SU-DHL-6 (cell line): ENCODE measurements at regions not wholly inside any gene's neighbourhood (a gene's known extent, or its start where the extent isn't known, plus 50 kb on each side); places are given as distances from the start of the nearest gene placed in this dataset.

Experiments used
- H2AFZ ChIP-seq: fragments of 200-600 bp; sonication (generic); 2 replicates; pipeline ENCODE4 v1.6.1; 2014; ENCODE audit warnings: low read depth, mild to moderate bottlenecking, moderate library complexity, mixed read lengths, antibody characterized with exemption, low read length; ENCODE audit not compliant: severe bottlenecking
- H3F3A ChIP-seq: fragments of 200-600 bp; shearing (Covaris generic); 2 replicates; pipeline ENCODE4 v1.6.0; 2016; ENCODE audit warnings: antibody characterized with exemption, mild to moderate bottlenecking; ENCODE audit not compliant: insufficient read depth
- H3K27ac ChIP-seq: fragments of 200-600 bp; sonication (generic); 2 replicates; pipeline ENCODE4 v1.5.1; 2016; ENCODE audit warnings: low read depth, mild to moderate bottlenecking, low read length, moderate library complexity, mixed read lengths
- H3K27me3 ChIP-seq: fragments of 200-600 bp; sonication (generic), shearing (Covaris generic); 2 replicates; pipeline ENCODE4 v1.6.0; 2014; ENCODE audit warnings: mild to moderate bottlenecking, low read length
- H3K36me3 ChIP-seq: fragments of 200-600 bp; sonication (generic); 2 replicates; pipeline ENCODE4 v1.6.1; 2014; ENCODE audit warnings: mild to moderate bottlenecking, low read length, mixed read lengths
- H3K4me2 ChIP-seq: fragments of 300-600, 200-600 bp; shearing (Covaris generic), sonication (generic); 2 replicates; pipeline ENCODE4 v1.6.0; 2014; ENCODE audit warnings: low read length, low read depth, mild to moderate bottlenecking; ENCODE audit not compliant: poor library complexity, severe bottlenecking
- H3K4me3 ChIP-seq: fragments of 200-600 bp; sonication (generic); 2 replicates; pipeline ENCODE4 v1.5.1; 2014; ENCODE audit warnings: antibody characterized with exemption, low read length, mild to moderate bottlenecking, mixed read lengths; ENCODE audit not compliant: insufficient read depth, poor library complexity, severe bottlenecking
- H3K79me2 ChIP-seq: fragments of 200-600 bp; sonication (generic); 2 replicates; pipeline ENCODE4 v1.6.1; 2014; ENCODE audit warnings: mild to moderate bottlenecking, low read length, moderate library complexity; ENCODE audit not compliant: insufficient read depth
- H3K9ac ChIP-seq: fragments of 200-600 bp; sonication (generic); 2 replicates; pipeline ENCODE4 v1.7.0; 2014; ENCODE audit warnings: mild to moderate bottlenecking, low read length
- H3K9me2 ChIP-seq: fragments of 200-600 bp; sonication (generic); replicated peaks from 2 replicates; pipeline ENCODE4 v1.6.1; 2014; ENCODE audit warnings: low read length; ENCODE audit not compliant: insufficient read depth
- H3K9me3 ChIP-seq: fragments of 200-600 bp; sonication (generic); 2 replicates; pipeline ENCODE4 v1.6.1; 2014; ENCODE audit warnings: low read length, mixed read lengths; ENCODE audit not compliant: insufficient read depth
- H4K20me1 ChIP-seq: fragments of 200-600 bp; sonication (generic); 2 replicates; pipeline ENCODE4 v1.6.1; 2014; ENCODE audit warnings: low read depth, mild to moderate bottlenecking, antibody characterized with exemption, low read length, moderate library complexity, mixed read lengths
- CTCF ChIP-seq: fragments of 200-600 bp; sonication (generic); IDR thresholded peaks from one replicate; pipeline ENCODE4 v1.5.1; 2017; ENCODE audit warnings: antibody characterized with exemption, mild to moderate bottlenecking, low read length, moderate library complexity; ENCODE audit not compliant: insufficient read depth, poor library complexity, severe bottlenecking
- EZH2phosphoT487 ChIP-seq: fragments of 200-600 bp; sonication (generic), shearing (Covaris generic); conservative IDR thresholded peaks from 2 replicates; pipeline ENCODE4 v1.6.1; 2018; ENCODE audit warnings: mild to moderate bottlenecking, antibody characterized with exemption, low read length, moderate library complexity, mixed read lengths

GRCh38 chr12:85642808-85643207 is 193.4 kb downstream of the RASSF9 start:
- H4K20me1 ChIP-seq, result no peaks in the 10 kb centered on the region
- H3K79me2 ChIP-seq, result no peaks in the 10 kb centered on the region
- no peaks in the 10 kb centered on the region for H3K9me3 ChIP-seq
- no peaks in the 10 kb centered on the region for H3F3A ChIP-seq
- no peaks in the 10 kb centered on the region for H3K27me3 ChIP-seq
- H2AFZ ChIP-seq, result no peak overlapping the region
- H3K27ac ChIP-seq, result no peak overlapping the region
- H3K4me3 ChIP-seq, result no peak overlapping the region
- no peak overlapping the region for H3K4me2 ChIP-seq
- no peaks in the 10 kb centered on the region for H3K36me3 ChIP-seq
- H3K9ac ChIP-seq, result no peak overlapping the region
- TF ChIP-seq CTCF (no peak), EZH2phosphoT487 (no peak)
- no peaks in the 10 kb centered on the region for H3K9me2 ChIP-seq

GRCh38 chr12:85644508-85644907 is 191.7 kb downstream of the RASSF9 start:
- no peaks in the 10 kb centered on the region for H3K27me3 ChIP-seq
- TF ChIP-seq EZH2phosphoT487 (no peak), CTCF (no peak)
- no peak overlapping the region for H3K4me2 ChIP-seq
- no peaks in the 10 kb centered on the region for H4K20me1 ChIP-seq
- no peak overlapping the region for H3K4me3 ChIP-seq
- no peak overlapping the region for H2AFZ ChIP-seq
- H3K9ac ChIP-seq, result no peak overlapping the region
- no peaks in the 10 kb centered on the region for H3K36me3 ChIP-seq
- no peaks in the 10 kb centered on the region for H3F3A ChIP-seq
- H3K9me2 ChIP-seq, result no peaks in the 10 kb centered on the region
- H3K27ac ChIP-seq, result no peak overlapping the region
- H3K79me2 ChIP-seq, result no peaks in the 10 kb centered on the region
- no peaks in the 10 kb centered on the region for H3K9me3 ChIP-seq

- Histone ChIP-seq H2AFZ (no peak overlapping the region), H3K9me2 (no peaks in the 10 kb centered on the region), H3K79me2 (no peaks in the 10 kb centered on the region), H3F3A (no peaks in the 10 kb centered on the region), H3K4me3 (no peak overlapping the region), H3K4me2 (no peak overlapping the region), H3K9me3 (0 out of 2 replicates have a peak, but pooled peaks cover 3% of the 10 kb centered on the region), H3K27ac (no peak overlapping the region), H3K27me3 (no peaks in the 10 kb centered on the region), H3K36me3 (no peaks in the 10 kb centered on the region), H3K9ac (no peak overlapping the region), H4K20me1 (no peaks in the 10 kb centered on the region)
- TF ChIP-seq EZH2phosphoT487 (no peak), CTCF (no peak)
Measured at GRCh38 chr12:85653731-85654455, 182.3 kb downstream of the RASSF9 start.
